H9 (cell line): ENCODE measurements at regions not wholly inside any gene's neighbourhood (a gene's known extent, or its start where the extent isn't known, plus 50 kb on each side); places are given as distances from the start of the nearest gene placed in this dataset.

Experiments used
- DNase-seq: peaks from one replicate; pipeline ENCODE4 v3.0.0-alpha.2; 2017
- H2AFZ ChIP-seq: one replicate; pipeline ENCODE4 v1.6.1; 2013; ENCODE audit warnings: mild to moderate bottlenecking, low read length, control low read depth, moderate library complexity
- H2AK5ac ChIP-seq: 2 replicates; pipeline ENCODE4 v1.6.1; 2013; ENCODE audit warnings: low read length, control low read depth, mixed read lengths; ENCODE audit not compliant: insufficient read length
- H2BK120ac ChIP-seq: one replicate; pipeline ENCODE4 v1.6.1; 2013; ENCODE audit warnings: low read depth, mild to moderate bottlenecking, low read length, control low read depth, inconsistent platforms; ENCODE audit not compliant: poor library complexity, severe bottlenecking
- H2BK12ac ChIP-seq: 2 replicates; pipeline ENCODE4 v1.6.1; 2013; ENCODE audit warnings: low read length, control low read depth, mixed read lengths, low read depth; ENCODE audit not compliant: insufficient read length
- H2BK15ac ChIP-seq: 2 replicates; pipeline ENCODE4 v1.6.1; 2013; ENCODE audit warnings: low read depth, low read length, control low read depth
- H2BK20ac ChIP-seq: one replicate; pipeline ENCODE4 v1.6.1; 2013; ENCODE audit warnings: low read depth, mild to moderate bottlenecking, low read length, control low read depth, inconsistent platforms; ENCODE audit not compliant: poor library complexity, severe bottlenecking
- H2BK5ac ChIP-seq: 2 replicates; pipeline ENCODE4 v1.6.1; 2013; ENCODE audit warnings: low read length, control low read depth, mixed read lengths; ENCODE audit not compliant: insufficient read length
- H3K14ac ChIP-seq: 2 replicates; pipeline ENCODE4 v1.6.1; 2013; ENCODE audit warnings: low read length, control low read depth; ENCODE audit not compliant: insufficient read depth
- H3K18ac ChIP-seq: 2 replicates; pipeline ENCODE4 v1.6.1; 2013; ENCODE audit warnings: low read depth, mild to moderate bottlenecking, mixed read lengths, low read length, control low read depth; ENCODE audit not compliant: insufficient read length
- H3K23ac ChIP-seq: 2 replicates; pipeline ENCODE4 v1.6.1; 2013; ENCODE audit warnings: low read length, control low read depth, mixed read lengths, low read depth; ENCODE audit not compliant: insufficient read length
- H3K23me2 ChIP-seq: 2 replicates; pipeline ENCODE4 v1.6.1; 2013; ENCODE audit warnings: low read depth, mild to moderate bottlenecking, mixed read lengths, low read length, control low read depth; ENCODE audit not compliant: insufficient read length, poor library complexity, severe bottlenecking
- H3K27ac ChIP-seq: 2 replicates; pipeline ENCODE4 v1.5.1; 2013; ENCODE audit warnings: low read length, control low read depth, mixed read lengths, low read depth; ENCODE audit not compliant: insufficient read length
- H3K27me3 ChIP-seq: 2 replicates; pipeline ENCODE4 v1.6.1; 2013; ENCODE audit warnings: low read length, control low read depth, inconsistent platforms; ENCODE audit not compliant: insufficient read depth
- H3K4ac ChIP-seq: 2 replicates; pipeline ENCODE4 v1.6.1; 2013; ENCODE audit warnings: low read depth, mild to moderate bottlenecking, control low read depth, inconsistent platforms, low read length, moderate library complexity
- H3K4me1 ChIP-seq: 2 replicates; pipeline ENCODE4 v1.6.1; 2013; ENCODE audit warnings: low read length, control low read depth, inconsistent platforms; ENCODE audit not compliant: insufficient read depth
- H3K4me2 ChIP-seq: 2 replicates; pipeline ENCODE4 v1.6.1; 2013; ENCODE audit warnings: low read length, control low read depth, mixed read lengths; ENCODE audit not compliant: insufficient read length, insufficient read depth
- H3K56ac ChIP-seq: 2 replicates; pipeline ENCODE4 v1.6.1; 2013; ENCODE audit warnings: low read depth, mild to moderate bottlenecking, mixed read lengths, low read length, control low read depth; ENCODE audit not compliant: insufficient read length
- H3K79me1 ChIP-seq: 2 replicates; pipeline ENCODE4 v1.6.1; 2013; ENCODE audit warnings: low read depth, mild to moderate bottlenecking, moderate library complexity, low read length, control low read depth, inconsistent platforms; ENCODE audit not compliant: insufficient read depth, poor library complexity, severe bottlenecking
- H3K79me2 ChIP-seq: 2 replicates; pipeline ENCODE4 v1.6.1; 2013; ENCODE audit warnings: low read length, control low read depth, inconsistent platforms; ENCODE audit not compliant: insufficient read depth
- H3K9ac ChIP-seq: 2 replicates; pipeline ENCODE4 v1.6.1; 2013; ENCODE audit warnings: low read length, control low read depth, mixed read lengths; ENCODE audit not compliant: insufficient read length; ENCODE audit errors: extremely low read depth
- H3K9me3 ChIP-seq: one replicate; pipeline ENCODE4 v1.6.1; 2013; ENCODE audit warnings: low read depth, low read length, inconsistent platforms; ENCODE audit not compliant: control insufficient read depth
- H3T11ph ChIP-seq: one replicate; pipeline ENCODE4 v1.6.1; 2013; ENCODE audit warnings: mild to moderate bottlenecking, low read length, control low read depth, inconsistent platforms
- H4K20me1 ChIP-seq: one replicate; pipeline ENCODE4 v1.6.1; 2013; ENCODE audit not compliant: control insufficient read depth, insufficient read length, insufficient read depth
- H4K5ac ChIP-seq: 2 replicates; pipeline ENCODE4 v1.6.1; 2013; ENCODE audit warnings: low read depth, mild to moderate bottlenecking, mixed read lengths, low read length, control low read depth; ENCODE audit not compliant: insufficient read length
- H4K8ac ChIP-seq: replicated peaks from 2 replicates; pipeline ENCODE4 v1.6.1; 2013; ENCODE audit warnings: low read length, control low read depth, mixed read lengths, low read depth; ENCODE audit not compliant: insufficient read length
- H4K91ac ChIP-seq: 2 replicates; pipeline ENCODE4 v1.6.1; 2013; ENCODE audit warnings: low read depth, mild to moderate bottlenecking, moderate library complexity, mixed read lengths, low read length, control low read depth; ENCODE audit not compliant: insufficient read length
- H3K27ac Mint-ChIP-seq, 3 experiments: 2 replicates in 2 of 3; 3 replicates in 1 of 3; pipeline ENCODE4 v1.8.0; 2020 to 2021; ENCODE audit warnings: mixed read lengths in 3 of 3, mild to moderate bottlenecking in 1 of 3, moderate library complexity in 1 of 3
- H3K27me3 Mint-ChIP-seq: 2 replicates; pipeline ENCODE4 v1.8.0; 2021; ENCODE audit warnings: low read depth, mild to moderate bottlenecking, moderate library complexity, mixed read lengths
- H3K36me3 Mint-ChIP-seq, 3 experiments: 2 replicates in 2 of 3; 3 replicates in 1 of 3; pipeline ENCODE4 v1.8.0; 2020 to 2021; ENCODE audit warnings: low read depth in 3 of 3, mixed read lengths in 3 of 3; ENCODE audit not compliant: insufficient read depth in 1 of 3
- H3K4me1 Mint-ChIP-seq, 2 experiments: 2 replicates each; pipeline ENCODE4 v1.8.0; 2020; ENCODE audit warnings: mixed read lengths in 2 of 2
- H3K4me3 Mint-ChIP-seq, 2 experiments: 2 replicates in 1 of 2; 3 replicates in 1 of 2; pipeline ENCODE4 v1.8.0; 2020 to 2021; ENCODE audit warnings: mild to moderate bottlenecking in 2 of 2, mixed read lengths in 2 of 2, moderate library complexity in 1 of 2
- H3K9me3 Mint-ChIP-seq, 2 experiments: 2 replicates in 1 of 2; 3 replicates in 1 of 2; pipeline ENCODE4 v1.8.0; 2020; ENCODE audit warnings: mild to moderate bottlenecking in 2 of 2, mixed read lengths in 2 of 2, moderate library complexity in 1 of 2
- WGBS: extraction: QIAGEN DNeasy Blood & Tissue Kit; methylation state at CpG from one replicate; pipeline ENCODE4 v1.1.7; 2013; ENCODE audit warnings: missing lambda C conversion rate, low lambda C conversion rate, mixed read lengths; ENCODE audit not compliant: insufficient read length; ENCODE audit errors: extremely low coverage; 5-methylcytosine and 5-hydroxymethylcytosine counted together
- TF ChIP-seq, protein P1 (sequence below): fragments of 200-600 bp; sonication (generic); conservative IDR thresholded peaks from 3 replicates; pipeline ENCODE4 v1.8.0; 2021; ENCODE audit warnings: antibody characterized with exemption, mild to moderate bottlenecking

DNA sequence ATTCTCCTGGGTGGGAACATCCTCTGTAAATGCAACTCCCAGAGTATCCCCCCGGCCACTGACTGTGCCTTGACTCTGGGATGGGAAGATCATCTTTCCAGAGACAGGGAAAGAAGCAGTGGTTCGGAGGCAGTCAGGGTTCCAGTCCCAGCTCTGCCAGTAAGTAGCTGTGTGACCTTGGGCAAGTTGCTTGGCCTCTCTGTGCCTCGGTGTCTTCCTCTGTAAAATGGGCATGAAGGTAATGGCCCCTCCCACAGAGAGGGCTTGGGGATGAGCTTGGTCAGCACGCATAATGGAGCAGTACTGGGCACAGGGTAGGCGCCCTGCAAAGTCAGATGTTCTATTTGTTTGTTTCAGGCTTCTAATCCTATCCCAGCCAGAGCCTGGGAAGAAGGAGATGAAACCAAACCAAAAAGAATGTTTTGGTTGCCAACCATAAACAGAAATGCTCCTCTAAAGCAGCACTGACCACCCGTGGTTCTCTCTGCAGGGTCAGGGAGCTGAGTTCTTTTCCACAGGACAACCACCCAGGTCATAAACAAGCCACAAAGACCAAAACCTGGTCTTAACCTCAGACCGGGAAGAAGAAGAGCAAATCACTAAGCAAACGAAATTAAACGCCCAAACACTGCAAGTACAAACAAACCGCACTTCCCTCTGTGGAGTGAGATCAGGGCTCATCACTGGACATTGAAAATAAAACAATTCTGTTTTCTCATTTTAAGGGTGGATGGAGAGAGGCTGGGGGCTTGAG, 381.0 kb upstream of the SULF2 start:
- H3K27ac ChIP-seq, result no peak overlapping the region
- TF ChIP-seq, protein P1, sequence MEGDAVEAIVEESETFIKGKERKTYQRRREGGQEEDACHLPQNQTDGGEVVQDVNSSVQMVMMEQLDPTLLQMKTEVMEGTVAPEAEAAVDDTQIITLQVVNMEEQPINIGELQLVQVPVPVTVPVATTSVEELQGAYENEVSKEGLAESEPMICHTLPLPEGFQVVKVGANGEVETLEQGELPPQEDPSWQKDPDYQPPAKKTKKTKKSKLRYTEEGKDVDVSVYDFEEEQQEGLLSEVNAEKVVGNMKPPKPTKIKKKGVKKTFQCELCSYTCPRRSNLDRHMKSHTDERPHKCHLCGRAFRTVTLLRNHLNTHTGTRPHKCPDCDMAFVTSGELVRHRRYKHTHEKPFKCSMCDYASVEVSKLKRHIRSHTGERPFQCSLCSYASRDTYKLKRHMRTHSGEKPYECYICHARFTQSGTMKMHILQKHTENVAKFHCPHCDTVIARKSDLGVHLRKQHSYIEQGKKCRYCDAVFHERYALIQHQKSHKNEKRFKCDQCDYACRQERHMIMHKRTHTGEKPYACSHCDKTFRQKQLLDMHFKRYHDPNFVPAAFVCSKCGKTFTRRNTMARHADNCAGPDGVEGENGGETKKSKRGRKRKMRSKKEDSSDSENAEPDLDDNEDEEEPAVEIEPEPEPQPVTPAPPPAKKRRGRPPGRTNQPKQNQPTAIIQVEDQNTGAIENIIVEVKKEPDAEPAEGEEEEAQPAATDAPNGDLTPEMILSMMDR, result no peak
- no peak overlapping the region for H2BK5ac ChIP-seq
- no peaks in the 10 kb centered on the region for H3K36me3 Mint-ChIP-seq
- no peak overlapping the region for H2BK15ac ChIP-seq
- H3K27ac Mint-ChIP-seq, result no peak overlapping the region
- H3K18ac ChIP-seq, result no peak overlapping the region
- H4K91ac ChIP-seq, result no peak overlapping the region
- H3K79me2 ChIP-seq, result no peaks in the 10 kb centered on the region
- H2BK12ac ChIP-seq, result no peak overlapping the region
- H3K23ac ChIP-seq, result no peak overlapping the region
- H3K4me1 ChIP-seq, result no peaks in the 10 kb centered on the region
- no peak overlapping the region for H2BK20ac ChIP-seq
- no peak overlapping the region for H3T11ph ChIP-seq
- no peaks in the 10 kb centered on the region for H3K23me2 ChIP-seq
- no peaks in the 10 kb centered on the region for H3K9me3 ChIP-seq
- no peak overlapping the region for H3K14ac ChIP-seq
- peaks cover 2% of the 10 kb centered on the region for H4K20me1 ChIP-seq
- no peak for DNase-seq
- peaks cover 10 to 12% of the 10 kb centered on the region in 2 experiments for H3K4me1 Mint-ChIP-seq
- no peak overlapping the region for H3K9ac ChIP-seq
- no peak overlapping the region for H2AK5ac ChIP-seq
- no peaks in the 10 kb centered on the region for H3K79me1 ChIP-seq
- no peaks in the 10 kb centered on the region for H3K9me3 Mint-ChIP-seq
- no peak overlapping the region for H2BK120ac ChIP-seq
- H3K4ac ChIP-seq, result no peak overlapping the region
- no peaks in the 10 kb centered on the region; the same call in 1 of the 2 replicates for H3K27me3 Mint-ChIP-seq
- no peak overlapping the region for H3K4me3 Mint-ChIP-seq
- no CpG with 5 or more reads among the region's 10 CpGs for WGBS
- no peak overlapping the region for H2AFZ ChIP-seq
- H3K4me2 ChIP-seq, result no peak overlapping the region
- no peak overlapping the region for H4K8ac ChIP-seq
- no peak overlapping the region for H3K56ac ChIP-seq
- H4K5ac ChIP-seq, result no peak overlapping the region
- no peaks in the 10 kb centered on the region for H3K27me3 ChIP-seq
